ENCODE measurements at regions not wholly inside any gene's neighbourhood (a gene's known extent, or its start where the extent isn't known, plus 50 kb on each side); places are given as distances from the start of the nearest gene placed in this dataset.
"Not testable (repeated sequence)": the region's sequence is repeated elsewhere in the genome, so short reads cannot be mapped to it uniquely, and the experiment has no call there.

DNA sequence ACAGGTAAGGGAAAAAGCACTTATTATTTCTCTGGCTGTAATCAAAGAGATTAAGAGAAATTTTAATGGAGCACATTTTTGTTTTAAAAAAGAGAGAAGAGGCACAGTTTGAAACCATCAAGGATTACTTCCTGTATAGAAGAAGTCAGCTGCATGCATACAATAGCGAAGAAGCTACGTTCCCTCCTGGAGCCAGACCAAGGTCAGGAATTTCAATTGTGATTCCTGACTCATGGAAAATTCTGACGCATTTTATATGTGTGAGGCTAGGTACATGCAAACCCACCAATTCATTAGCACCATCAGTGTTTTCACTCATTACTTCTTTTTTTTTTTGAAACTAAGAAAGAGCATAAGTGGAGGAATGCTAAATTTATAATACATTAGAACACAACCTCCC is 232.7 kb upstream of the SGK1 start:
- no peak for DNase-seq

DNA sequence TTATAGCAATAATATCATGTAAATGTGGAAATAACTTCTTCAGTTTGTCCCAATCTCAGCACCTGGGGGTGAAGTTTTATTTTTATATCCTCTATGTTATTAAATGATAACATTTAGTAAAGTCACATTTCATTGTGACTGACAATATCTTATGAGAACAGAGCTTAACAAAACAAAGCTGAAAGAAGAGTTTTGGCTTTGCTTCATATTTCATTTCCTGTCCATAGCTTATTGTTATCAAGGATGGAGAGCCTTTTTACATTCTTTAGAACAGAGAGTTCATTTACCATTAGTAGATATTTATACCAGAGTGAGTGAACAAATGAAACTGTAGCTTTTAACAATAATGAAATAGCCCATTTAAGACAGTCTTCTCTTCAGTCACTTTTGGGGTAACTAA is 231.9 kb upstream of the SGK1 start:
- DNase-seq: no peak

DNA sequence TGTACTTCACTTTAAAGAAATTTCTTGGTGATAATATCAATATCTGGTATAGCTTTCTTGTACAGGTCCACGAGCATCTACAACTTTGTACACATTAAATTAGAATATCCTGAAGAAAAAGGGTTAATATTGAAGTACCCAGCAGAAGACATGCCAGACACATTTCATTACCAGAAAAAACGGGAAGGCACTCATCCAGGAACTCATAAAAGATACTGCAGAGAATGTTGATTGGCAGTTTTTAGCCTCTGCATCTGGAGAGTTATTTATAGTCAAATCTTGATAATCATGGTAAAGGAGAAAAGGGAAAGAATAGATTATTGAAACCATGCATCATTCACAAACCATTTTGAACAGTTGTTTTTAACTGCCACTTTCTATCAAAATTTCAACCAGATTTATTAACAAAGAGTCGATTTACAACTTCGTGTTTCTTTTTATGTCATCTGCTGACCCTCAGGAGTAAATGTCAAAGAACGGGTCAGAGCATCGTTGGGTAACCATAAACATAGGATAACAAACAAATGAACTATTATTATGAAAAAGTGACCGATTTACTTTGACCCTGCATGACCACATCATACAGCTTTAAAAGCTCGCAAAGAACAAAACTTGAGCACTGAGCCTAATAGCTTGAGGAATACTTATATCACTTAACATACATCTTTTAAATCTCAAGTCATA is 229.2 kb upstream of the SGK1 start:
- no peak for DNase-seq

DNA sequence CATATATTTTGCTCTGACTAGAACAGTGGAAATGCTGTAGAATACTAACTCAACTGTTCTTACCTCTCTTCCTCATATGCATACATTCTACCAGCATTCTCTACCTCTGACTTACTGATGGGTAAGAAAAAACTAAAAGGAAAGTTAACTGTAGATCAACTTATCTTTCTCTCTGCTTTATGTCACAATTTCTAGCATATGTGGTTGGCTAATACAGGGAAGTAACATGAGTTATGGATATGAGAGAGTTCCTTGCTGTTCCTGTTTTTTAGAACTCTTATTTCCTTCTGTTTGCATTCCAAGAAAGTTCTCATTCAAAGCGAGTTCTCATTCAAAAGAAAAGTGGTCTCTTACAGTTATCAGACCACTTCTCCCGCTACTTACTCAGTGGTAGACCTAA is 226.8 kb upstream of the SGK1 start:
- no peak for DNase-seq

DNA sequence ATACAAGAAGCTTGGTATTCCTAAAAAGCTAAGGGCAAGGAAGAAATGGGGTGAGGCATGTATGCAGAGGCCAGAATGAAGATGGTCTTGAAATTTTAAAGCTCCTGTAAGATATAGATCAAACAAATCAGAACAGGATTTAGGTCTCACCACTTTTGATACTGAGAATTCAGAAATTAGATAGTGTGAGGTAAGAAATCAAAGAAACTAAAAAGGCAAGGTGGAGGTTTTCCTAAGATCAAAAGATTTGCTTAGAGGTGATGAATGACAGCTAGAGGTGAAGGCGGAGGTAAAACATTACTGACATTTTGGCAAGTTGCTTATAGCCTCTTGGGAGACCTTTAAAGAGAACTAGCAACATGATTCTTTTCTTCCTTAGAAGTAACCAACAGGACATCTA is 225.2 kb upstream of the SGK1 start:
- DNase-seq: no peak

DNA sequence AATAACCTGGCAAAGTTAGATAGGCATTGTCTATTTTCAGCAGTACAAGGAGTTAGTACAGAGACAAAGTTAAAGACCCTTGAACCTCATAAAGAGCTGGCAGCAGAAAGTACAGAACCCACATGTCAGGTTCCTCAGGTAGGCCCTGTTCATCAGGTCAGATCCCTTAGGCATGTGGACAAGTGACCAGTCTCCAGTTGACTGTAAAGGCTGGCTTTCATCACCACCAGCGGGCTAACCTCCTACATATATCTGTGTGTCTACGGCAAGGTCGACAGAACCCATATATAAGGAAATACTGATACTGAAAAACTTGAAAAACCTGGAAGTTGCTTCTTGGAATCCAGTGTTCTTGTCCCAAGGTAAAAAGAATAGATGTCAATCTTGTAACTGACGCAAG is 223.1 kb upstream of the SGK1 start:
- no peak for DNase-seq

DNA sequence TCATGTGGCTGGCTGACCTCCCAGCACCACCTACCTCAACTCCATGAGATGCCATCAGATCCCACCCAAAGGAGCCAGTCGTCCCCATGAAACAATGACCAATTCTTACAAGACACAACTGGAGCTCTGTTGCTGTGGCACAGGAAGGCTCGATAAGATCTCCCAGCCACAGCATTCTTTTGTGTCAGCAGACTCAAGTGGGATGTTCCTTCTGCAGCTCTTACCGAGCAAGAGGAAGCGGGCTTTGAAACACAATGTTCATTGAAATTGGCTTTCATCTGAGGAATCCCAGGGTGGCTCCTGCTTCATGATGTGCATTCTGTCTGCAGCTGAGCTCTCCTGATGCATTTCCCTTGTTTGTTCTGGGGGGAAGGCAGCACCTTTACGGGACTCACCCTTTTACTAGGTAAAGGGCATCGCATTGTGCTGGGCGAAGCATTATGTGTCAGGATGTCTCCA is 222.0 kb upstream of the SGK1 start:
- DNase-seq: no peak

DNA sequence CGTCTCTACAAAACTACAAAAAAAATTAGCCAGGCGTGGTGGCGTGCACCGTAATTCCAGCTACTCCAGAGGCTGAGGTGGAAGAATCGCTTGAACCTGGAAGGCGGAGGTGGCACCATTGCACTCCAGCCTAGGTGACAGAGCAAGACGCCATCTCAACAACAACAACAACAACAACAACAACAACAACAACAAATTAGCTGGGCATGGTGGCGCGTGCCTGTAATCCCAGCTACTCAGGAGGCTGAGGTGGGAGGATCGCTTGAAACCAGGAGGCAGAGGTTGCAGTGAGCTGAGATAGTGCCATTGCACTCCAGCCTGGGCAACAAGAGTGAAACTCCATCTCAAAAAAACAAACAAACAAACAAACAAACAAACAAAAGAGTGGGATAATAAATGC is 219.9 kb upstream of the SGK1 start:
- DNase-seq: not testable (repeated sequence)

DNA sequence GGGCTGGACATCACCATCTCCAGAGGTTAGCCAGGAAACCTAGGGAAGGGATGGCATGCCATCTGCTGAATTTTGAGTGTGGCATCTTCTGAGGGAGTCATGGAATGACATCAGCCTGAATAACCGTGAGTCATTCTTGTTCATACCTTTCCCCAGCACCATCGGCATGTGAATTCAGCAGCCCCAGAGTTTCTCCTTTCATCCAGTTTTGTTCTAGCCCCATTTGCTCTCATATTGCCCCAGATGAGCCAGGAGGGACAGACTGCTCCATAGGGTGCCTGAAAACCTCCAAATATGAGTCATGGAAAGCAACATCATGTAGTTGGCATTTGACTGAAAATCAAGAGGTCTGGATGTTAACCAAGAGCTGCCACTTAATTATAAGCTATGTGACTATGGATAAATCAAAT is 219.2 kb upstream of the SGK1 start:
- DNase-seq: no peak

DNA sequence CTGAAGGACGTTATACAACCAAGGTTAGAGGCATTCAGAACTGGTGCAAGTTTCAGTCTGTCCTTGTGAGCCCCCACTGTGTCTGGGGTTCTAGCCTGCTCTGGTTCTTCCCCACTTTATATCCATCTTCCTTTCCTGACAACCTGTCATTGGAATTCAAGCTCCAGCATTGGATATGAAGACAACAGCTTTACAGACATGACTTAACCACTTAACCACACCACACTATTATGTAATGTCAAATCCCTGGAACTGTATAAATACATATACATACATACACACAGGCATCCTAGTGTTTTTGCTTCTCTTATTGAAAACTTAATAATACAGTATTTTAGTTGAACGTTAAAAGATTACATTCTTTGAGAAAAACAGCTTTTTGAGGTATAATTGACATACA is 217.9 kb upstream of the SGK1 start:
- DNase-seq: no peak

DNA sequence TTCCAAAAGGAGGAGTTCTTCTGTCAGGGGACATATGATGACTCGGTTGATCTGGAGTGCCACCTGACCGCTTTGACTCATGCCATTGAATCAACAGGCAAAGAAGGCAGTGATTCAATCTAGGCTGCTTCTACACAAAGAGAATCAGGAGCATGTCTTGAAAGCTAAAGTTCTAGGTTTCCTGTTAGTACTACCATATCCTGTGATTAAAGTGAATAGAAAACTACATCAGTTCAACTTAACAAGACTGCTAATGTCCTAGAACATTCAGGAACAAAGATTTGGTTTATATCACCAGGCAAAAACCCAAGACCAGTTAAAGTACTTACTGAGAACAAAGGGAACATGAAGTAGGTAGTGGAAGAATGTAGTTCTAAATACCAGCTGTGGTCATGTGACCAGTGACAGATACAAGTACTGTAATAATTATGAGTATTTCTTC is 216.8 kb upstream of the SGK1 start:
- DNase-seq: no peak

DNA sequence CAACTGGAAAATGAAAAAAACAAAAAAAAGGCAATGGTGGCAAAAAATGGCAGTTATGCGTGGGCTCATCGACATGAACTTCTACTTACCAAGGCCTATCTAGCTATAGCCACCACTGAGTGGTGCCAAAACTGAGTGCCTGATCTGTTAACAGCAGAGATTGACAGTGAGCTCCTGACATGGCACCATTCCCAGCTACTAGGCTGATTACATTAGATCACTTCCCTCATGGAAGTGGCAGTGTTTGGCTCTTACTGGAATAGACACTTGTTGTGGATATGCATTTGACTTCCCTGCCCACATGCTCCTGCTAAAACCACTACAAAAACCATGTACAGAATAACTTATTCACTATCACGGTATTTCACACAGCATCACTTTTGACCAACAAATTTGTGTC is 216.1 kb upstream of the SGK1 start:
- DNase-seq: no peak

DNA sequence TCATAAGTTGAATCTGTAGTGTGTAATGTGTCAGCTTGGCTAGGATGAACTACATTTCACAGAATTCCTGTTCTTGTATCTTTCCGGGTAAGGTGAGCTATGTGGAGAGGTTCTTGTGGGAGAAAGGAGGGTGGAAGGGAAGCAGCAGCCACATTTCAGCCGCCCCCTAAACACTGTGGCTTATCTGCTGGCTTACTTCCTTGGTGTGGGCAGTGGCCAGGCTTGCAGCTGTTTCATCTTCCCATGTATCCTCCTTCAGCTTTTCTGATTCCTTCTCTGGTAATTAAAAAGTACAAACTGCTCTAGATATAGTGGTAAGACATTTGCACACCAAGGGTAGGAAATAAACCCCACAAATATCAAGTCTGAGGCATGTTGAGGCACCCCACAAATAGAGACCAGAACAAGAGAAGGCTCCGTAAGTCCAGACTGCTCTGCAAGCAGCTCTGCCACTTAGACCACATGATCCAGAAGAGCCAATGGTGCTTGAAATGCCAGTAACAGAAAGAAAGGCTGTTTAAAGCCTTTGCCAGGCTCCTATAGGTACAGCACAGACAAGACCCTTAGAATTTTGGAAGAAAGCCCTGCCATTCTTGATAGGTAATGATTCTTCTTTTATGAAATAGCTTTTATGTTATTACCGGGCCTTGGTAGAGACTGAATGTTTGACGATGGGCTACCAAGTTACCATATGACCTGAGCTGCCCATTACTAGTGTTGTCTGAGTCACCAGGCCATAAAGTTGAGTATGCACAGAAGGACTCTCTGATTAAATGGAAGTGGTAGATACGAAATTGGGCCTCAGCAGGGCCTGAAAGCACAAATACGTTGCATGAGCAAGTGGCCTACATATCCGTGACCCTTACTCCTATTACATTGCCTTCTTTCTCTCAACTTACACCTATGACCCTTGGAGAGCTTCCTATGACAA is 215.0 kb upstream of the SGK1 start:
- DNase-seq: no peak

DNA sequence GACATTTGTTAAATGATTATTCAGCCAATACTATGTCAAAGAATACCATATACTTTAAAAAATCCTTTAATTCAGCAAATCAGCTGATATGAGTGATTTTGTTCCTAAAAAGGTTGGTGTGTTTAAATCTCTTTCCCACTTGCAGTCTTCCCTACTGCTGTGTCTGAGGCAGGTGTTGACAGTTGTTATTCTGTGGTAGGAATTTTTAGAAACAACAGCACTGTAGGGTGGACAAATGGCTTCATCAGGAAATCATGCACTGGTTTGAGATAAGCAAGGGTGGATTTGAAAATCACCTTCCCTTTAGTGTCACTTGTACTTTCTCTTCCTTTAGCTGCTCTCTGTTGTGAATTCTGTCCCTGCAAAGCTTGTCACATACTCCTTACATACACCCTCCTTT is 213.7 kb upstream of the SGK1 start:
- no peak for DNase-seq

DNA sequence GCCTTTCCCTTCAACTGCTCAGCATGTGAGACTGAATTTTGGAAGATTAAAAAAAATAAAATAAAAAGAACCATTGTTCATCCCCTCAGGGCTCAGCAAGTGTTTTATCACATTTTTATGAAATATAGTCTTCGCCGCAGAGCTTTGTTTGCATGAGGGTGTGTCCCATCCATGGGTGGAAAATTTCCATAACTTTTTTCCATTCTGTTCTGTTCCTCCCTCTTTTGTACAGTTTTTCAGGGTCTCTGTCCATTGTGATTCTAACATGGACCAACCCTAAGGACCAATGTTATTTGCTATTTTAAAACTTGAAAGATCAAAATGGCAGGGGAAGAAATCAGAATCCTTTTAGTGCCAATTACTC is 213.3 kb upstream of the SGK1 start:
- no peak for DNase-seq

DNA sequence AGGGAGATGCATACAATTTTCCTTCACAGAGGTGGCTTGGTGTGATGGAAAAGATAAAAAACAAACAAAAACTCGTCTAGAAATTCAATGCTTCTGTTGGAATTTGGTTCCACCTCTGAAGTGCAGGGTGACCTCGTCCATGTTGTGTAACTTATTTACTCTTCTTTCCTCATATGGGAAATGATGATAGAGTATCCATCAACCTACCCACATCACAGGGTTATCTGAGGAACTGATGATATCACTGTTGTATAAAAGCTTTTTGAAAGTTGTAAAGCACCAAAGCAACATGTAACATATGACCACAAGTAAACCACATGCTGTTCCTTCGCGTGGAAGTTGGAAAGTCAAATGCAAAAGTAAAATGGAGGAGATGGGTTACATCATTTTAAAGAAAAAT is 212.0 kb upstream of the SGK1 start:
- DNase-seq: no peak

DNA sequence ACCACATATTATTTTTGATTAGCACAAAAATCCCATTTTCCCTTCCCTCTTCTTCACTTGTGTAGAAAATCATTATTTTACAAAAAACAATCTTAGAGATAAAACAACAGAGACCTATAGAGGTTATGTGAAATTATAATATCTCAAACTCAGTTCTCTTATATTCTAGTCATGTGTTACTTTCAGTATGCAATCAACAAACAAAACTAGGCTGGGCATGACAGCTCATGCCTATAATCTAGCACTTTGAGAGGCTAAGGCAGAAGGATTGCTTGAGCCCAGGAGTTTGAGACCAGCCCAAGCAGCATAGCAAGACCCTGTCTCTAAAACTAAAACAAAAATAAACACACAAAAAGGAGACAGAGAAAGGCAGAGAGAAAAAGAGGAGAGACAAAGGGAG is 211.4 kb upstream of the SGK1 start:
- DNase-seq: no peak

DNA sequence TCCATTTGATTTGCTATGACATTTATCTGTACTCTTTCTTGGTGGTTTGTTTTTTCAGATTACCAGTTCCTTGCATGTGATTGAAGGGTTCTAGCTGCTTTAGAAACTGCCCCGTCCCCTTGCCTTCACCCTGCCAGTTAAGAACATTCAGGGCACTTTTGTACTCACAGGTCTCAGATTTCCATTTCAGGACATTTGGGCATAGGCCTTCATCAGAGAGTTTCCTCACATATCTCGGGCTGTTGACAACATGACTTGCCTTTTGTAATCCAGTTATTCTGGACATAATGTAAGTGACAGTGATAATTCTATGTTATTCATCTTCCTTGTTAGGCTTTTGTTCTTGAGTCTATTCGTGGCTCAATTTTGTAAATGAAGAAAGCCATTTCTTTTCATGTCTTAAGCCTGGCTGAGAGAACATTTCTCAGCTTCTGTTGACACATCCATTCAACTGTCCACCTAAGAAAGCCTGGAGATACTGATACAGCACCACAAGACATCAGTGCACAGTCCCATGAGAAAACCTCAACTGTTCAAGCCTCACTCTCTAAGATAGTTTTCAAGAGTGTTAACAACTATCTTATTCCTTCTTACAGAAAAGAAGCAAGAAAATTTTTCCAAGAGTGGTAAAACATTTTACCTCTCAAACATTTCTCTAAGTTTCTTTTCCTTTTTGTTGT is 209.3 kb upstream of the SGK1 start:
- no peak for DNase-seq

DNA sequence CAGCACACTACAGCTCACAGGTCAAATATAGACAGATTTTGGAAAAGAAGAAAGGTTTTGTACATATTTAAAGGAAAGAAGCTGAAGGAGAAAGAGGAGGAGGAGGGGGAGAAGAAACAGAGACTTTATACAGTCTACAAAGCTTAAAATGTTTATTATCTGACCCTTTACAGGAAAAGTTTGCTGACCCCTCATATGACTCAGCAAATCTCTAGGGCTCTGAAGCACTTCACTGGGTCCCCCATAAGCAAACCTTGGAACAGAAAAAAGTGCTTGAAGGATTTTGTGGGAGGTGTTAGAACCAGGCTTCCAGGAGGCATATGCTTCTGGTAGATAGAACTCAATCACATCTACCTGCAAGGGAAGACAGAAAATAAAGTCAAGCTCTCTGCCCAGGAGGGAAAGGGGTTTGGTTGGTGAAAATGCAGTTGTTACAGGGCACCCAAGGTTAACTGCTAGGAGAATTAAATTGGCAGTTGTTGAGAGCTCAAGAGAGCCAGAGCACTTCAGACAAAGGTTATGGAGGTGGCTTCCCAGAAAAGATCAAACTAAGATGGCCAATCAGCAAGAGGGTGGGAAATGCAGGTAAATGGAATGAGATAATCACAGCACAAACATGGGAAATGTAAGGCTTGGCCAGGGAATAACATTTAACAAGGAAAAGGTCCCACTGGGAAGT is 207.4 kb upstream of the SGK1 start:
- no peak for DNase-seq

DNA sequence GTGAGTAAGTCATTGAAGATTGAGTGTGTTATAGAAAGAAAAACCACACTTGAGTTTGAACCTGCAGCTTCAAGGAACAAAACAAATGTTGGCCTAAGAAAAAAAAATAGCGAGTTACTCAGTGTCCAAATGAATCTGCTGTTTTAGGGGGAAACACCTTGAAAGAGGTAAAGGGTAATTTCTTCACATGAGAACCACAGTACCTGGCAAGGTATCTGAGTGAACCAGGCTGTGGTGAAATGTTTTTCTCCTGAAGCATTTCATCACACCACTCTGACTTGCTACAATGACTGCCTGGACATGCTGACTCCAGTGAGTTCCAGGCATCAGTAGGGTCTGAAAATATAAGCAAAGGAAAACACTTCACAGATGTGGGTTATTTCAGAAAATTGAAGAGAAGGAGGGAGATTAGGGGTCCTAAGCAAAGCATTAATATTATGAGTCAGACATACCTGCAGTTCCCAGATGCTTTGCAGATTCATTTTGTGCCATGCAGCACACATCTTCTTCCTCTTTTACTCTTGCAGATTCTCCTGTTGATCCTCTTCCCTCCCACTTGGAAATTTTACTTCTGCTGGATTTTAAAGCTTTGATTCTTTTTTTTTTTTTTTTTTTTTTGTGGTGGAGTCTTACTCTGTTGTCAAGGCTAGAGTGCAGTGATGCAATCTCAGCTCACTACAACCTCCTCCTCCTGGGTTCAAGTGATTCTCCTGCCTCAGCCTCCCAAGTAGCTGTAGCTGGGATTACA is 206.2 kb upstream of the SGK1 start:
- DNase-seq: no peak

DNA sequence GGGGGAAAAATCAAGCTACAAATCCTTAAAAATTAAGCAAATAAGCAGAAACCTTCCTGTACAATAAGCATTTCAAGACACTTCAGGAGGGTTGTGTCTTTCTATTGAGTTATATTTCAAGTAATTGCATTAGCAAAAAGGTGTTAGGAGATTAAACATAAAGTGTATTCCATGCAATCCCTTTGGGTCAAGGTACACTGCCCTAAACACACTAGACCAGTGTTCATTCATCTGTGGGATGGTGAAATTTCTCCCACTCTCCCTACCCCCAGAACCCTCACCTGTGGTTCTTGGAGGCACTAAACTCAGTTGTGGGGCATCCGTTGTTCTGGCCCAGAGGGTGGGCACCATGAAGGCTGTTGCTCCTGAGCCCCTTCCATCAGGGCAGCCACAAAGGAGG is 205.1 kb upstream of the SGK1 start:
- DNase-seq: no peak

DNA sequence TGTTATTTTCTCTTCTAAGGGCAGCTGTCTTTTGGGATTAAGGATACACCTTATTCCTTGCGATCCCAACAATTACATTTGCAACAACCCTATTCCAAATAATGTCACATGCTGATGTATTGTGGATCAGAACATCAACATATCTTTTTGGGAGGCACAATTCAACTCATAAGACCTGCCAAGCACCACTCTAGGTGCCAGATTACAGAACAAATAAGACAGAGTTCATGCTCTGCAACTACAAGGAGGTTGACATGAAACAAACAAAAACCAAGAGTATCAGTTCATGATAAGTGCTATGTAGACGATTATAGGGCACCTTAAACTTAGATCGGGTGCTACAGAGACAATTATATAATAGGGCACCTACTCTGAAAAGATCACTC is 203.2 kb upstream of the SGK1 start:
- DNase-seq: no peak

Measured in activated gamma-delta T cell (primary cell).